Endothelial cell of umbilical vein (primary cell): ENCODE measurements at regions not wholly inside any gene's neighbourhood (a gene's known extent, or its start where the extent isn't known, plus 50 kb on each side); places are given as distances from the start of the nearest gene placed in this dataset.

Source experiments
- BruUV-seq: library from RNA; stranded (reverse); fragments of 400-500 nt; replicated peaks from 2 replicates; lab custom pipeline; 2021; lab: Mats Ljungman, UMichigan
- CTCF ChIA-PET: fragments of 300-600, 350-600 bp; sonication (Branson Sonifier 250); formaldehyde crosslinking; loops from one replicate; lab custom pipeline; 2021; ENCODE audit warnings: antibody characterized with exemption, inconsistent platforms; lab: Charles Lee
- POLR2A ChIA-PET: fragments of 300-600, 350-600 bp; sonication (Branson Sonifier 250); formaldehyde crosslinking; loops from one replicate; lab custom pipeline; 2021; ENCODE audit warnings: antibody characterized with exemption, inconsistent platforms; lab: Charles Lee
- DNase-seq: peaks from one replicate; pipeline ENCODE4 v3.0.0-alpha.2; 2011; ENCODE audit warnings: low read depth, low spot score
- FAIRE-seq: peaks from 2 replicates; lab custom pipeline; 2011; peaks lifted over from hg19 to GRCh38; lab: Jason Lieb, UNC
- H2AFZ ChIP-seq: 2 replicates; pipeline ENCODE4 v1.6.0; 2012; ENCODE audit warnings: low read depth, low read length, control low read depth, inconsistent platforms
- H3K27ac ChIP-seq: 2 replicates; pipeline ENCODE4 v1.5.1; 2011; ENCODE audit warnings: low read depth, mild to moderate bottlenecking, control low read depth, low read length, moderate library complexity; ENCODE audit not compliant: insufficient read depth
- H3K27me3 ChIP-seq, 2 experiments: 2 replicates each; pipeline versions ENCODE4 v1.6.0 to v1.6.1; 2011; ENCODE audit warnings: low read length in 2 of 2, mixed read lengths in 1 of 2; ENCODE audit not compliant: control insufficient read depth in 2 of 2, insufficient read depth in 2 of 2
- H3K36me3 ChIP-seq, 2 experiments: 2 replicates in 1 of 2; 3 replicates in 1 of 2; pipeline ENCODE4 v1.5.1; 2011; ENCODE audit warnings: low read length in 2 of 2, mild to moderate bottlenecking in 1 of 2, moderate library complexity in 1 of 2; ENCODE audit not compliant: control insufficient read depth in 2 of 2, insufficient read depth in 2 of 2; ENCODE audit errors: extremely low read depth in 1 of 2
- H3K4me1 ChIP-seq: 3 replicates; pipeline ENCODE4 v1.5.1; 2011; ENCODE audit warnings: mild to moderate bottlenecking, low read length; ENCODE audit not compliant: control insufficient read depth, insufficient read depth; ENCODE audit errors: extremely low read depth
- H3K4me2 ChIP-seq: 2 replicates; pipeline ENCODE4 v1.6.1; 2011; ENCODE audit warnings: low read length, control low read depth, mixed read lengths; ENCODE audit not compliant: insufficient read depth
- H3K4me3 ChIP-seq, 3 experiments: fragments of 200-600 bp in 1 of 3; sonication (generic), shearing (Covaris generic) in 1 of 3; replicated peaks in 1 of 3; 2 replicates each; pipeline ENCODE4 v1.5.1; 2011 to 2016; ENCODE audit warnings: control low read depth in 3 of 3, low read length in 3 of 3, mild to moderate bottlenecking in 2 of 3, inconsistent platforms in 1 of 3, low read depth in 1 of 3, moderate library complexity in 1 of 3; ENCODE audit not compliant: insufficient read depth in 1 of 3
- H3K79me2 ChIP-seq: 2 replicates; pipeline ENCODE4 v1.6.0; 2012; ENCODE audit warnings: low read length, inconsistent platforms; ENCODE audit not compliant: control insufficient read depth, insufficient read depth
- H3K9ac ChIP-seq: replicated peaks from 2 replicates; pipeline ENCODE3; 2011; ENCODE audit warnings: low read length, control low read depth; ENCODE audit not compliant: insufficient read depth; ENCODE audit errors: extremely low read depth
- H3K9me1 ChIP-seq: replicated peaks from 3 replicates; pipeline ENCODE4 v1.6.0; 2011; ENCODE audit warnings: mild to moderate bottlenecking, low read length; ENCODE audit not compliant: control insufficient read depth, insufficient read depth; ENCODE audit errors: extremely low read depth
- H3K9me3 ChIP-seq: replicated peaks from 2 replicates; pipeline ENCODE4 v1.5.1; 2012; ENCODE audit warnings: low read length, inconsistent platforms; ENCODE audit not compliant: control insufficient read depth, insufficient read depth
- H4K20me1 ChIP-seq: replicated peaks from 2 replicates; pipeline ENCODE3; 2011; ENCODE audit warnings: mild to moderate bottlenecking, low read length; ENCODE audit not compliant: control insufficient read depth, insufficient read depth; ENCODE audit errors: extremely low read depth
- CTCF ChIP-seq, 2 donors: IDR thresholded peaks; 1 replicate in 1 of 2; 2 replicates in 1 of 2; pipeline ENCODE4 v1.5.1; 2011; ENCODE audit warnings: low read length in 2 of 2, mild to moderate bottlenecking in 2 of 2, moderate library complexity in 2 of 2, control low read depth in 1 of 2, inconsistent platforms in 1 of 2, low read depth in 1 of 2; ENCODE audit not compliant: insufficient read depth in 1 of 2; ENCODE audit errors: extremely low read depth in 1 of 2
- EZH2 ChIP-seq: IDR thresholded peaks from 2 replicates; pipeline ENCODE4 v1.6.1; 2012; ENCODE audit warnings: borderline replicate concordance, low read depth, mild to moderate bottlenecking, moderate library complexity, low read length, inconsistent platforms; ENCODE audit not compliant: severe bottlenecking
- GATA2 ChIP-seq: IDR thresholded peaks from 2 replicates; pipeline ENCODE4 v1.7.0; 2011; ENCODE audit warnings: low read depth, mild to moderate bottlenecking, moderate library complexity, mixed read lengths, low read length; ENCODE audit not compliant: insufficient read length, insufficient read depth
- JUN ChIP-seq: IDR thresholded peaks from 2 replicates; pipeline ENCODE4 v1.6.1; 2011; ENCODE audit warnings: borderline replicate concordance, low read depth; ENCODE audit not compliant: insufficient read length, insufficient read depth
- MYC ChIP-seq: IDR thresholded peaks from one replicate; pipeline ENCODE4 v1.6.1; 2011; ENCODE audit warnings: mild to moderate bottlenecking, low read depth, low read length
- dilution Hi-C: fragments of 300-500 bp; cut with MboI; formaldehyde crosslinking; loops from one replicate; pipeline ENCODE4 v1.15.0; 2019; ENCODE audit warnings: low sequenced_read_pairs; ENCODE audit not compliant: extremely low pct_ligation_motif_present
- intact Hi-C: fragments of 100-400 bp; cut with micrococcal nuclease; formaldehyde crosslinking; loops from one replicate; pipeline ENCODE4 v1.10.0; 2022

GRCh38 chr1:199688133-199688676 lies 339.3 kb upstream of the NR5A2 start:
- CTCF ChIA-PET, result interaction anchor here (0.7 to 5.4 kb wide), 14 partner anchors 12 to 932 kb away, joined by 3 to 138 read pairs (median 3); no protein-coding TSS in a partner anchor
- Histone ChIP-seq H3K9me3 (no peaks in the 10 kb centered on the region), H3K4me2 (peak overlapping the region; percentile 26), H3K27me3 (no peaks in the 10 kb centered on the region), H3K79me2 (no peaks in the 10 kb centered on the region), H3K36me3 (no peaks in the 10 kb centered on the region), H3K4me3 (no peak overlapping the region), H3K9ac (peak overlapping the region; percentile 39), H4K20me1 (no peaks in the 10 kb centered on the region), H3K4me1 (peaks cover 67% of the 10 kb centered on the region), H3K9me1 (no peaks in the 10 kb centered on the region), H2AFZ (no peak overlapping the region), H3K27ac (peak overlapping the region; percentile 70)
- POLR2A ChIA-PET, result interaction anchor here (0.6 to 1.5 kb wide), 3 partner anchors 28 to 352 kb away, joined by 3 read pairs; no protein-coding TSS in a partner anchor
- BruUV-seq, result no TSS peak
- dilution Hi-C loops (no loop called here), intact Hi-C loops (loop anchor here (1.0 to 10.0 kb wide), 3 partner anchors 171 to 413 kb away; no protein-coding TSS in a partner anchor)
- peak; percentile 78 for DNase-seq
- no peak for TF ChIP-seq CTCF (IDR thresholded peaks at IDR 0.05; ENCODE audit: extremely low read depth in 1 of 2, insufficient read depth in 1 of 2, low read depth in 1 of 2, low read length in 2 of 2)
- peak; percentile 73 for TF ChIP-seq GATA2
- no peak for TF ChIP-seq EZH2
- no peak for TF ChIP-seq JUN
- TF ChIP-seq MYC, result no peak
- peak; percentile 57 for FAIRE-seq
